ENCODE measurements at regions not wholly inside any gene's neighbourhood (a gene's known extent, or its start where the extent isn't known, plus 50 kb on each side); places are given as distances from the start of the nearest gene placed in this dataset.
"Not testable (repeated sequence)": the region's sequence is repeated elsewhere in the genome, so short reads cannot be mapped to it uniquely, and the experiment has no call there.

DNA sequence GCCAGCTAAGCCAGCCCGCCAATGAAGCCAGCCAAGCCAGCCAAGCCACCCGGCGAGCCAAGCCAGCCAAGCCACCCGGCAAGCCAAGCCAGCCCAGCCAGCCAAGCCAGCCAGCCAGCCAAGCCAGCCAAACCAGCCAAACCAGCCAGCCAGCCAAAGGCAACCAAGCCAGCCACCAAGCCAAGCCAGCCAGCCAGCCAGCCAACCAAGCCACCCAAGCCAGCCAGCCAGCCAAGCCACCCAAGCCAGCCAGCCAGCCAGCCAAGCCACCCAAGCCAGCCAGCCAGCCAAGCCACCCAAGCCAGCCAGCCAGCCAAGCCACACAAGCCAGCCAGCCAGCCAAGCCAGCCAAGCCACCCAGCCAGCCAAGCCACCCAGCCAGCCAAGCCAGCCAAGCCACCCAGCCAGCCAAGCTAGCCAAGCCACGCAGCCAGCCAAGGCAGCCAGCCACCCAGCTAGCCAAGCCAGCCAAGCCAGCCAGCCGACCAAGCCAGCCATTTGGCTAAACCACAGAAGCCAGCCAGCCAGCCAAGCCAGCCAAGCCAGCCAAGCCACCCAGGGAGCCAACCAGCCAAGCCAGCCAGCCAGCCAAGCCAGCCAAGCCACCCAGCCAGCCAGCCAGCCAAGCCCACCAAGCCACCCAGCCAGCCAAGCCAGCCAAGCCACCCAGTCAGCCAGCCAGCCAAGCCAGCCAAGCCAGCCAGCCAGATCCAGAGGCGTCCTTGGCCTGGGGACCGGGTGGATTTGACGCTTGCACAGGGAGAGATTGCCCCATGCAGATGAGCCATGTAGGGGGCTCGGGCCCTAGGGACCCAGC is 198.0 kb downstream of the GOLGA6L6 start:
- TF ChIP-seq EZH2 (IDR thresholded peaks at IDR 0.05; ENCODE audit: borderline replicate concordance, low read length) = not testable (repeated sequence)
- TF ChIP-seq, protein P1, sequence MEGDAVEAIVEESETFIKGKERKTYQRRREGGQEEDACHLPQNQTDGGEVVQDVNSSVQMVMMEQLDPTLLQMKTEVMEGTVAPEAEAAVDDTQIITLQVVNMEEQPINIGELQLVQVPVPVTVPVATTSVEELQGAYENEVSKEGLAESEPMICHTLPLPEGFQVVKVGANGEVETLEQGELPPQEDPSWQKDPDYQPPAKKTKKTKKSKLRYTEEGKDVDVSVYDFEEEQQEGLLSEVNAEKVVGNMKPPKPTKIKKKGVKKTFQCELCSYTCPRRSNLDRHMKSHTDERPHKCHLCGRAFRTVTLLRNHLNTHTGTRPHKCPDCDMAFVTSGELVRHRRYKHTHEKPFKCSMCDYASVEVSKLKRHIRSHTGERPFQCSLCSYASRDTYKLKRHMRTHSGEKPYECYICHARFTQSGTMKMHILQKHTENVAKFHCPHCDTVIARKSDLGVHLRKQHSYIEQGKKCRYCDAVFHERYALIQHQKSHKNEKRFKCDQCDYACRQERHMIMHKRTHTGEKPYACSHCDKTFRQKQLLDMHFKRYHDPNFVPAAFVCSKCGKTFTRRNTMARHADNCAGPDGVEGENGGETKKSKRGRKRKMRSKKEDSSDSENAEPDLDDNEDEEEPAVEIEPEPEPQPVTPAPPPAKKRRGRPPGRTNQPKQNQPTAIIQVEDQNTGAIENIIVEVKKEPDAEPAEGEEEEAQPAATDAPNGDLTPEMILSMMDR (IDR thresholded peaks at IDR 0.05; ENCODE audit: low read length) = not testable (repeated sequence)
